Glutamatergic neuron (in vitro differentiated cells): ENCODE measurements at regions not wholly inside any gene's neighbourhood (a gene's known extent, or its start where the extent isn't known, plus 50 kb on each side); places are given as distances from the start of the nearest gene placed in this dataset. TPM values are rescaled to one million over a fixed set of nuclear protein-coding genes. Genes with fewer than 3 reads are reported as not detected.

Experiments
- DNase-seq: peaks from one replicate; pipeline ENCODE4 v3.0.0; 2022
- H3K27ac Mint-ChIP-seq: one replicate; pipeline ENCODE4 v1.8.0; 2020; ENCODE audit warnings: mild to moderate bottlenecking, mixed read lengths, inconsistent platforms; ENCODE audit not compliant: unreplicated experiment
- H3K27me3 Mint-ChIP-seq: one replicate; pipeline ENCODE4 v1.8.0; 2020; ENCODE audit warnings: mild to moderate bottlenecking, moderate library complexity, mixed read lengths, inconsistent platforms; ENCODE audit not compliant: unreplicated experiment
- H3K36me3 Mint-ChIP-seq: one replicate; pipeline ENCODE4 v1.8.0; 2020; ENCODE audit warnings: mild to moderate bottlenecking, mixed read lengths, inconsistent platforms; ENCODE audit not compliant: unreplicated experiment
- H3K4me1 Mint-ChIP-seq: one replicate; pipeline ENCODE4 v1.8.0; 2020; ENCODE audit warnings: mild to moderate bottlenecking, low read depth, mixed read lengths, inconsistent platforms; ENCODE audit not compliant: unreplicated experiment
- H3K4me3 Mint-ChIP-seq: one replicate; pipeline ENCODE4 v1.8.0; 2020; ENCODE audit warnings: mild to moderate bottlenecking, mixed read lengths, inconsistent platforms; ENCODE audit not compliant: unreplicated experiment
- H3K9me3 Mint-ChIP-seq: one replicate; pipeline ENCODE4 v1.8.0; 2020; ENCODE audit warnings: mild to moderate bottlenecking, moderate library complexity, mixed read lengths, inconsistent platforms; ENCODE audit not compliant: unreplicated experiment
- microRNA-seq: library from miRNA; unstranded; fragments of <30 nt; microRNA quantifications from one replicate; pipeline ENCODE4, GENCODE V29; 2020; ENCODE audit not compliant: unreplicated experiment
- TF ChIP-seq, protein P1 (sequence below): fragments of 200-600 bp; sonication (generic); IDR thresholded peaks from one replicate; pipeline ENCODE4 v1.5.0; 2021; ENCODE audit not compliant: partially characterized antibody, unreplicated experiment

DNA sequence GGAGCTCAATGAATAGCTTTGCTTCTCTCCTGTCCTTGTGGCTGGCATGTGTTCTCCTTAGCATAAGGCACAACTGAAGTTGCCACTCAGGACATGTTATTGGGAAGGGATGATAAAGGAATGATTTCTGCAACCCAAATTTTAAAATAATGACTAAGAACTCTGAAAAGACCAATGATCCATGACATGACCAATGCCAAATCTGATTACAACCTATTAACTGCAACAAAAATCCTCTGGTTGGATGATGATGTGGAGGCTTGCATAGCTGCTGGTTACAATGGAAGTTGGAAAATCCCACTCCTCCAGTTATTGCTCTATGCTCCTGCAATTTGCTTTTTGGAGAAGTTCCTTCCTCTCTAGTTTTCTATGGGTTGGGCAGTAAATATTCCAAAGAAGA lies 63.4 kb upstream of the FBXL4 start:
- Mint-ChIP-seq H3K4me1 (no peaks in the 10 kb centered on the region), H3K27ac (no peak overlapping the region), H3K27me3 (no peaks in the 10 kb centered on the region), H3K9me3 (peaks cover 2% of the 10 kb centered on the region), H3K4me3 (no peak overlapping the region), H3K36me3 (no peaks in the 10 kb centered on the region)
- DNase-seq: no peak
- TF ChIP-seq, protein P1, sequence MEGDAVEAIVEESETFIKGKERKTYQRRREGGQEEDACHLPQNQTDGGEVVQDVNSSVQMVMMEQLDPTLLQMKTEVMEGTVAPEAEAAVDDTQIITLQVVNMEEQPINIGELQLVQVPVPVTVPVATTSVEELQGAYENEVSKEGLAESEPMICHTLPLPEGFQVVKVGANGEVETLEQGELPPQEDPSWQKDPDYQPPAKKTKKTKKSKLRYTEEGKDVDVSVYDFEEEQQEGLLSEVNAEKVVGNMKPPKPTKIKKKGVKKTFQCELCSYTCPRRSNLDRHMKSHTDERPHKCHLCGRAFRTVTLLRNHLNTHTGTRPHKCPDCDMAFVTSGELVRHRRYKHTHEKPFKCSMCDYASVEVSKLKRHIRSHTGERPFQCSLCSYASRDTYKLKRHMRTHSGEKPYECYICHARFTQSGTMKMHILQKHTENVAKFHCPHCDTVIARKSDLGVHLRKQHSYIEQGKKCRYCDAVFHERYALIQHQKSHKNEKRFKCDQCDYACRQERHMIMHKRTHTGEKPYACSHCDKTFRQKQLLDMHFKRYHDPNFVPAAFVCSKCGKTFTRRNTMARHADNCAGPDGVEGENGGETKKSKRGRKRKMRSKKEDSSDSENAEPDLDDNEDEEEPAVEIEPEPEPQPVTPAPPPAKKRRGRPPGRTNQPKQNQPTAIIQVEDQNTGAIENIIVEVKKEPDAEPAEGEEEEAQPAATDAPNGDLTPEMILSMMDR: no peak

DNA sequence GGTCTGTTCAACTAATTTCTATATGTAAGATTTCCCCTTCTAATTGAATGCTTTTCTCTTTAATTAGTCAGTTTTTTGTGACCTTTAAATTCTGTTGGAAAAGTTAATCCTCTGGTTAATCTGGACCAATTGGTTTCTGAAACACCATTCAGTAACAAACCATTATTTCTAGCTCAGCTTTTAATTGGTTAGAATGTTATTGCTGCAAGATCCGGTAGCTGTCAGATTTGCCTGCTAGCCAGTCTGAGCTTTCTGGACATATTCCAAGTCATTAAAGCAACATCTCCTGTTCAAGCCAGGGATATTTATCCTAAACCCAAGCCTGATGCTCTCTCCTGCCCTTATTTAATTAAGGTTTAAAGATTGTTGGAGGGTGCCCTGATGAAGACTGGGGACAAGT lies 55.1 kb upstream of the FBXL4 start:
- TF ChIP-seq, protein P1: no peak
- no peaks in the 10 kb centered on the region for H3K36me3 Mint-ChIP-seq
- H3K4me1 Mint-ChIP-seq: no peaks in the 10 kb centered on the region
- no peak overlapping the region for H3K27ac Mint-ChIP-seq
- DNase-seq: no peak
- H3K9me3 Mint-ChIP-seq: peaks cover 2% of the 10 kb centered on the region
- H3K27me3 Mint-ChIP-seq: peaks cover 2% of the 10 kb centered on the region
- no peak overlapping the region for H3K4me3 Mint-ChIP-seq

DNA sequence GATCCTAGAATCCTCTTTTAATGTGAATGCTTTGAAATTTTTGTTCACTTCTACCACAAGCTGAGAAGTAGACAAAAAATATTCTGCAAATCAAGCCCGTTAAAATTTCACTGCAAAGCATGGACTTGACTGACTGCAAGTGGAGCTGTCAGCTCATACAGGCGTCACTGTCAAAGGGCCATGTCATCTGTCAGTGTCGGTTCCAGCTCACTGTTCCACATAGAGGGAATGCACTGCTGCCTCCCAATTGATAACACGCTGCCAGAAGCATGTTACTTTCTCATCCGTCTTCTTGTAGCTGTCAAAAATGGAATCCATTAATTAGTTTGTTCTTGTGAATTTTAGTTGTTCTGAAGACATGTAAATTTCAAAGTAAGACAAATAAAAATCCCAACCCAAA lies 50.4 kb upstream of the FBXL4 start:
- Mint-ChIP-seq H3K27ac (no peak overlapping the region), H3K4me1 (peaks cover 8% of the 10 kb centered on the region), H3K9me3 (no peaks in the 10 kb centered on the region), H3K27me3 (no peaks in the 10 kb centered on the region), H3K36me3 (no peaks in the 10 kb centered on the region), H3K4me3 (no peak overlapping the region)
- no peak for DNase-seq
- TF ChIP-seq, protein P1: no peak

Small RNA genes in the stretch of these regions (microRNA-seq; reads per million reads assigned to microRNA genes)
- gene MIR548AI: not detected
